ENCODE measurements at regions not wholly inside any gene's neighbourhood (a gene's known extent, or its start where the extent isn't known, plus 50 kb on each side); places are given as distances from the start of the nearest gene placed in this dataset.

DNA sequence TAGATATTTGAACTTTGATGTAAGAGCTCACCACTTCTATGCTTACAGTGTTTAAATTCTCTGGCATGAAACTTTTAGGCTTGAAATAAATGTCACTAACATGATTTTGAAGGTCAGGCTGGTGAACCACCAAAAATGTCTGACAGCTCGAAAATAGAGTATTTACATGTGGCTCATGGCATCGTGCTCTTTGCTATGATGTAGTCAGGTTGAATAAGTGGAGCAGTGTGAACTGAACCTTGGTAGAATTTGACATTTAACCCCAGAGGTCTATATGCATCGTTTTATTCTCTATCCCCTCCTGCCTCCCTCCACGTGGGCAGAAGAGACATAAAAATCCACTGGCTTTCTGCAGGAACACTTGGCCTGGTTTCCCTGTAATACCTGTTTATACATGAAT, 369.7 kb upstream of the ATP2B1 start:
- FAIRE-seq (no peak), DNase-seq (ENCODE audit: low read depth, low spot score) (no peak), ATAC-seq (no peak)
- no peak overlapping the region for H2AFZ ChIP-seq (ENCODE audit: control insufficient read depth, low read depth, low read length)
- in situ Hi-C loops (cut with MboI): no loop called here
- SMC1A ChIA-PET (ENCODE audit: uncharacterized antibody, unreplicated experiment): interaction anchor here (3.8 kb wide), 1 partner anchor 12 kb away, joined by 16 read pairs; no protein-coding TSS in a partner anchor
- TF ChIP-seq ZNF384 (IDR thresholded peaks at IDR 0.05; ENCODE audit: borderline replicate concordance, low read depth, low read length) (no peak), BCL11A (IDR thresholded peaks at IDR 0.05; ENCODE audit: low read depth, low read length) (no peak), PAX8 (IDR thresholded peaks at IDR 0.05) (no peak), BMI1 (IDR thresholded peaks at IDR 0.05; ENCODE audit: borderline replicate concordance) (no peak), NRF1 (conservative IDR thresholded peaks at IDR 0.05; ENCODE audit: low read depth, low read length) (no peak), POLR2AphosphoS2 (IDR thresholded peaks at IDR 0.05; ENCODE audit: low read depth, low read length) (no peak)
- TF ChIP-seq, protein P1, sequence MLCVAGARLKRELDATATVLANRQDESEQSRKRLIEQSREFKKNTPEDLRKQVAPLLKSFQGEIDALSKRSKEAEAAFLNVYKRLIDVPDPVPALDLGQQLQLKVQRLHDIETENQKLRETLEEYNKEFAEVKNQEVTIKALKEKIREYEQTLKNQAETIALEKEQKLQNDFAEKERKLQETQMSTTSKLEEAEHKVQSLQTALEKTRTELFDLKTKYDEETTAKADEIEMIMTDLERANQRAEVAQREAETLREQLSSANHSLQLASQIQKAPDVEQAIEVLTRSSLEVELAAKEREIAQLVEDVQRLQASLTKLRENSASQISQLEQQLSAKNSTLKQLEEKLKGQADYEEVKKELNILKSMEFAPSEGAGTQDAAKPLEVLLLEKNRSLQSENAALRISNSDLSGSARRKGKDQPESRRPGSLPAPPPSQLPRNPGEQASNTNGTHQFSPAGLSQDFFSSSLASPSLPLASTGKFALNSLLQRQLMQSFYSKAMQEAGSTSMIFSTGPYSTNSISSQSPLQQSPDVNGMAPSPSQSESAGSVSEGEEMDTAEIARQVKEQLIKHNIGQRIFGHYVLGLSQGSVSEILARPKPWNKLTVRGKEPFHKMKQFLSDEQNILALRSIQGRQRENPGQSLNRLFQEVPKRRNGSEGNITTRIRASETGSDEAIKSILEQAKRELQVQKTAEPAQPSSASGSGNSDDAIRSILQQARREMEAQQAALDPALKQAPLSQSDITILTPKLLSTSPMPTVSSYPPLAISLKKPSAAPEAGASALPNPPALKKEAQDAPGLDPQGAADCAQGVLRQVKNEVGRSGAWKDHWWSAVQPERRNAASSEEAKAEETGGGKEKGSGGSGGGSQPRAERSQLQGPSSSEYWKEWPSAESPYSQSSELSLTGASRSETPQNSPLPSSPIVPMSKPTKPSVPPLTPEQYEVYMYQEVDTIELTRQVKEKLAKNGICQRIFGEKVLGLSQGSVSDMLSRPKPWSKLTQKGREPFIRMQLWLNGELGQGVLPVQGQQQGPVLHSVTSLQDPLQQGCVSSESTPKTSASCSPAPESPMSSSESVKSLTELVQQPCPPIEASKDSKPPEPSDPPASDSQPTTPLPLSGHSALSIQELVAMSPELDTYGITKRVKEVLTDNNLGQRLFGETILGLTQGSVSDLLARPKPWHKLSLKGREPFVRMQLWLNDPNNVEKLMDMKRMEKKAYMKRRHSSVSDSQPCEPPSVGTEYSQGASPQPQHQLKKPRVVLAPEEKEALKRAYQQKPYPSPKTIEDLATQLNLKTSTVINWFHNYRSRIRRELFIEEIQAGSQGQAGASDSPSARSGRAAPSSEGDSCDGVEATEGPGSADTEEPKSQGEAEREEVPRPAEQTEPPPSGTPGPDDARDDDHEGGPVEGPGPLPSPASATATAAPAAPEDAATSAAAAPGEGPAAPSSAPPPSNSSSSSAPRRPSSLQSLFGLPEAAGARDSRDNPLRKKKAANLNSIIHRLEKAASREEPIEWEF (IDR thresholded peaks at IDR 0.05; ENCODE audit: insufficient replicate concordance, low read depth, low read length): no peak
- H3K9ac ChIP-seq (ENCODE audit: control insufficient read depth, insufficient read depth, low read length): no peak overlapping the region
- H3K4me2 ChIP-seq (ENCODE audit: control insufficient read depth, insufficient read depth): no peak overlapping the region
- H3K79me2 ChIP-seq (ENCODE audit: control insufficient read depth, insufficient read depth, low read length): no peaks in the 10 kb centered on the region
- BruUV-seq (replicated peaks): no TSS peak
- 42% methylated on average over 4 of the region's 4 CpGs for WGBS (ENCODE audit: insufficient coverage, insufficient replicate concordance, low lambda C conversion rate, missing lambda C conversion rate)
- H3K9me3 ChIP-seq (replicated peaks; ENCODE audit: control insufficient read depth, insufficient read depth, low read length): no peaks in the 10 kb centered on the region
- CTCF ChIA-PET: interaction anchor here (0.7 kb wide), 2 partner anchors 456 to 699 kb away, joined by 3 to 4 read pairs; no protein-coding TSS in a partner anchor
- H3K4me1 ChIP-seq (ENCODE audit: control insufficient read depth, insufficient read depth, low read length): no peaks in the 10 kb centered on the region; the same call in 1 of the 2 replicates
- POLR2A ChIA-PET: no interaction called here
- no peaks in the 10 kb centered on the region for H4K20me1 ChIP-seq (ENCODE audit: control insufficient read depth, insufficient read depth)
- intact Hi-C loops (cut with micrococcal nuclease; ENCODE audit: unreplicated experiment): no loop called here
- no peaks in the 10 kb centered on the region for H3K36me3 ChIP-seq (ENCODE audit: control insufficient read depth in 2 of 2, insufficient read depth in 2 of 2, low read length in 1 of 2)
- no peak overlapping the region for H3K4me3 ChIP-seq
- no peak overlapping the region for H3K27ac ChIP-seq (ENCODE audit: control insufficient read depth, insufficient read depth)
- RAD21 ChIA-PET (ENCODE audit: unreplicated experiment): interaction anchor here (0.7 kb wide), 1 partner anchor 202 kb away, joined by 3 read pairs; no protein-coding TSS in a partner anchor
- no peaks in the 10 kb centered on the region for H3K27me3 ChIP-seq (replicated peaks in 1 of 2; ENCODE audit: control insufficient read depth in 2 of 2, insufficient read depth in 2 of 2, low read length in 1 of 2)

Data from GM12878 (cell line).